ENCODE measurements at regions not wholly inside any gene's neighbourhood (a gene's known extent, or its start where the extent isn't known, plus 50 kb on each side); places are given as distances from the start of the nearest gene placed in this dataset.

- DNase-seq: no peak
These were observed 124.7 kb upstream of the VSTM2B start for GRCh38 chr19:29400917-29401711.

- no peak for DNase-seq
These were observed 123.9 kb upstream of the VSTM2B start for GRCh38 chr19:29401712-29402421.

- DNase-seq: no peak
These were observed 123.2 kb upstream of the VSTM2B start for GRCh38 chr19:29402563-29402962.

GRCh38 chr19:29404015-29404414 lies 121.8 kb upstream of the VSTM2B start:
- DNase-seq: no peak

GRCh38 chr19:29404951-29405727 lies 120.7 kb upstream of the VSTM2B start:
- DNase-seq: no peak

GRCh38 chr19:29405728-29405995 lies 120.1 kb upstream of the VSTM2B start:
- no peak for DNase-seq

GRCh38 chr19:29409076-29409862 lies 116.5 kb upstream of the VSTM2B start:
- no peak for DNase-seq

GRCh38 chr19:29410601-29411000 lies 115.2 kb upstream of the VSTM2B start:
- DNase-seq: no peak

GRCh38 chr19:29411113-29411581 lies 114.6 kb upstream of the VSTM2B start:
- DNase-seq: no peak

- DNase-seq: no peak
These were observed 112.4 kb upstream of the VSTM2B start for GRCh38 chr19:29413435-29413834.

GRCh38 chr19:29415507-29415906 lies 110.3 kb upstream of the VSTM2B start:
- DNase-seq: no peak

GRCh38 chr19:29417048-29417447 lies 108.7 kb upstream of the VSTM2B start:
- no peak for DNase-seq

GRCh38 chr19:29418201-29418600 lies 107.6 kb upstream of the VSTM2B start:
- DNase-seq: no peak

GRCh38 chr19:29420065-29420464 lies 105.7 kb upstream of the VSTM2B start:
- no peak for DNase-seq

- no peak for DNase-seq
These were observed 105.2 kb upstream of the VSTM2B start for GRCh38 chr19:29420482-29421195.

GRCh38 chr19:29421196-29421545 lies 104.6 kb upstream of the VSTM2B start:
- no peak for DNase-seq

GRCh38 chr19:29422047-29422446 lies 103.7 kb upstream of the VSTM2B start:
- DNase-seq: no peak

- no peak for DNase-seq
These were observed 103.2 kb upstream of the VSTM2B start for GRCh38 chr19:29422486-29423085.

GRCh38 chr19:29428071-29428470 lies 97.7 kb upstream of the VSTM2B start:
- no peak for DNase-seq

- DNase-seq: no peak
These were observed 96.8 kb upstream of the VSTM2B start for GRCh38 chr19:29429021-29429420.

GRCh38 chr19:29429581-29429980 lies 96.2 kb upstream of the VSTM2B start:
- DNase-seq: no peak

GRCh38 chr19:29431332-29431731 lies 94.5 kb upstream of the VSTM2B start:
- DNase-seq: no peak
